Liver (tissue), 8 donors: ENCODE measurements at regions not wholly inside any gene's neighbourhood (a gene's known extent, or its start where the extent isn't known, plus 50 kb on each side); places are given as distances from the start of the nearest gene placed in this dataset.

Experiments used
- DNase-seq: peaks from one replicate; pipeline ENCODE4 v3.0.0-alpha.2; 2017; ENCODE audit warnings: low spot score
- H3K27ac ChIP-seq, 2 donors: one replicate each; pipeline ENCODE4 v1.7.0; 2013; ENCODE audit warnings: inconsistent platforms in 2 of 2, low read length in 2 of 2, control low read depth in 1 of 2, low read depth in 1 of 2, mild to moderate bottlenecking in 1 of 2
- H3K27me3 ChIP-seq, 4 donors: one replicate each; pipeline versions ENCODE4 v1.6.1 to v1.7.0; 2013; ENCODE audit warnings: low read length in 3 of 4, inconsistent platforms in 1 of 4, mild to moderate bottlenecking in 1 of 4, moderate library complexity in 1 of 4; ENCODE audit not compliant: control insufficient read depth in 4 of 4, insufficient read depth in 4 of 4
- H3K36me3 ChIP-seq, 4 donors: one replicate each; pipeline versions ENCODE4 v1.6.1 to v1.7.0; 2013; ENCODE audit warnings: low read length in 3 of 4, mild to moderate bottlenecking in 3 of 4, low read depth in 1 of 4, moderate library complexity in 1 of 4; ENCODE audit not compliant: control insufficient read depth in 4 of 4, insufficient read depth in 3 of 4
- H3K4me1 ChIP-seq, 4 donors: one replicate each; pipeline versions ENCODE4 v1.6.1 to v1.7.0; 2013; ENCODE audit warnings: low read length in 3 of 4, mild to moderate bottlenecking in 3 of 4, moderate library complexity in 1 of 4; ENCODE audit not compliant: control insufficient read depth in 4 of 4, insufficient read depth in 4 of 4
- H3K4me3 ChIP-seq, 3 donors: one replicate each; pipeline versions ENCODE4 v1.6.1 to v1.7.0; 2013; ENCODE audit warnings: low read length in 3 of 3, control low read depth in 1 of 3, low read depth in 1 of 3, mild to moderate bottlenecking in 1 of 3
- H3K9ac ChIP-seq, 2 donors: one replicate each; pipeline ENCODE4 v1.7.0; 2013; ENCODE audit warnings: low read length in 2 of 2, mild to moderate bottlenecking in 2 of 2, moderate library complexity in 2 of 2, control low read depth in 1 of 2, low read depth in 1 of 2
- H3K9me3 ChIP-seq, 4 donors: one replicate each; pipeline versions ENCODE4 v1.6.1 to v1.7.0; 2013; ENCODE audit warnings: low read length in 3 of 4; ENCODE audit not compliant: control insufficient read depth in 4 of 4
- ATF3 ChIP-seq: IDR thresholded peaks from 2 replicates; pipeline ENCODE4 v1.6.1; 2016; ENCODE audit warnings: antibody characterized with exemption
- CTCF ChIP-seq: fragments of 150-350 bp; IDR thresholded peaks from 2 replicates; pipeline ENCODE4 v1.5.1; 2017; ENCODE audit warnings: improper control_type of control experiment, low read depth, low read length; ENCODE audit not compliant: missing input control
- FOXA1 ChIP-seq: IDR thresholded peaks from 2 replicates; pipeline ENCODE4 v1.6.1; 2016; ENCODE audit warnings: antibody characterized with exemption
- FOXA2 ChIP-seq: IDR thresholded peaks from 2 replicates; pipeline ENCODE4 v1.6.1; 2016; ENCODE audit warnings: antibody characterized with exemption
- GABPA ChIP-seq, 2 donors: IDR thresholded peaks in 1 of 2; conservative IDR thresholded peaks in 1 of 2; 2 replicates each; pipeline ENCODE4 v1.6.1; 2016; ENCODE audit warnings: antibody characterized with exemption in 2 of 2, mild to moderate bottlenecking in 1 of 2, moderate library complexity in 1 of 2
- HNF4A ChIP-seq, 2 donors: conservative IDR thresholded peaks; 2 replicates each; pipeline ENCODE4 v1.6.1; 2016; ENCODE audit warnings: antibody characterized with exemption in 2 of 2, mild to moderate bottlenecking in 2 of 2
- JUND ChIP-seq, 2 donors: IDR thresholded peaks; 2 replicates each; pipeline ENCODE4 v1.6.1; 2016; ENCODE audit warnings: antibody characterized with exemption in 2 of 2
- RAD21 ChIP-seq, 2 donors: IDR thresholded peaks; 2 replicates each; pipeline ENCODE4 v1.6.1; 2016; ENCODE audit warnings: antibody characterized with exemption in 2 of 2, mild to moderate bottlenecking in 2 of 2
- REST ChIP-seq: IDR thresholded peaks from 2 replicates; pipeline ENCODE4 v1.6.1; 2016; ENCODE audit warnings: antibody characterized with exemption, mild to moderate bottlenecking
- SP1 ChIP-seq: IDR thresholded peaks from 2 replicates; pipeline ENCODE4 v1.6.1; 2018; ENCODE audit warnings: antibody characterized with exemption, mild to moderate bottlenecking
- TAF1 ChIP-seq: conservative IDR thresholded peaks from 2 replicates; pipeline ENCODE4 v1.6.1; 2016; ENCODE audit warnings: antibody characterized with exemption, mild to moderate bottlenecking
- YY1 ChIP-seq: IDR thresholded peaks from 2 replicates; pipeline ENCODE4 v1.6.1; 2016; ENCODE audit warnings: antibody characterized with exemption, mild to moderate bottlenecking
- WGBS: extraction: QIAGEN DNeasy Blood & Tissue Kit; methylation state at CpG from one replicate; pipeline ENCODE4 v1.1.7; 2013; 5-methylcytosine and 5-hydroxymethylcytosine counted together
- TF ChIP-seq, protein P1 (sequence below): IDR thresholded peaks from 2 replicates; pipeline ENCODE4 v1.6.1; 2016; ENCODE audit warnings: antibody characterized with exemption
- TF ChIP-seq, protein P2 (sequence below): IDR thresholded peaks from 2 replicates; pipeline ENCODE4 v1.6.1; 2016; ENCODE audit warnings: antibody characterized with exemption
- donor health status: healthy.
- donor health status: healthy.
- donor health status: healthy.
- donor health status: healthy.
- donor health status: healthy.

DNA sequence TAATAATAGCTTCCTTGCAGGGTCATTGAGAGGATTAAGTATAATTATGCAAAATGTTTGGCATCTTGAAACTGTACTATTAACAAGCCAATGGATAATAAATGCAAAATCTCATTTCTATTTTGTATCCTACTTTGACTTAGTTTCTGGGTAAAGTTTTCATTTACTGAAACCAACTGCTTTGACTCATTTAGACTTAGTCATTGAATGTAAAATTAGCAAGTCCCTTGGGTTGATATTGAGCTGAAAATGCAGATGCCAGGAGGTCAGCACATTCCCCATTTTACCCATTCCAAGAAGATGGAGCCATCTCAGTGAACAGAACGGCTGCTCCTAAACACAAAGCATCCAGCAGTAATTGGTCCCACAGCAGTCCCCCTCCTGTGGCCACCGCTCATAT, 74.7 kb upstream of the GATB start:
- H3K4me3 ChIP-seq, result no peak overlapping the region
- 82% methylated on average over 2 of the region's 2 CpGs for WGBS
- DNase-seq, result no peak
- H3K9ac ChIP-seq, result no peak overlapping the region
- no peaks in the 10 kb centered on the region for H3K4me1 ChIP-seq
- H3K27ac ChIP-seq, result no peak overlapping the region
- H3K36me3 ChIP-seq, result no peaks in the 10 kb centered on the region
- TF ChIP-seq FOXA2 (no peak), HNF4A (conservative IDR thresholded peaks at IDR 0.05) (no peak), ATF3 (no peak), YY1 (no peak), FOXA1 (no peak), TAF1 (no peak), GABPA (IDR thresholded peaks at IDR 0.05 in 1 of 2, conservative IDR thresholded peaks at IDR 0.05 in 1 of 2) (no peak), JUND (IDR thresholded peaks at IDR 0.05) (no peak), SP1 (no peak)
- TF ChIP-seq, protein P1, sequence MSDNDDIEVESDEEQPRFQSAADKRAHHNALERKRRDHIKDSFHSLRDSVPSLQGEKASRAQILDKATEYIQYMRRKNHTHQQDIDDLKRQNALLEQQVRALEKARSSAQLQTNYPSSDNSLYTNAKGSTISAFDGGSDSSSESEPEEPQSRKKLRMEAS, result no peak
- TF ChIP-seq, protein P2, sequence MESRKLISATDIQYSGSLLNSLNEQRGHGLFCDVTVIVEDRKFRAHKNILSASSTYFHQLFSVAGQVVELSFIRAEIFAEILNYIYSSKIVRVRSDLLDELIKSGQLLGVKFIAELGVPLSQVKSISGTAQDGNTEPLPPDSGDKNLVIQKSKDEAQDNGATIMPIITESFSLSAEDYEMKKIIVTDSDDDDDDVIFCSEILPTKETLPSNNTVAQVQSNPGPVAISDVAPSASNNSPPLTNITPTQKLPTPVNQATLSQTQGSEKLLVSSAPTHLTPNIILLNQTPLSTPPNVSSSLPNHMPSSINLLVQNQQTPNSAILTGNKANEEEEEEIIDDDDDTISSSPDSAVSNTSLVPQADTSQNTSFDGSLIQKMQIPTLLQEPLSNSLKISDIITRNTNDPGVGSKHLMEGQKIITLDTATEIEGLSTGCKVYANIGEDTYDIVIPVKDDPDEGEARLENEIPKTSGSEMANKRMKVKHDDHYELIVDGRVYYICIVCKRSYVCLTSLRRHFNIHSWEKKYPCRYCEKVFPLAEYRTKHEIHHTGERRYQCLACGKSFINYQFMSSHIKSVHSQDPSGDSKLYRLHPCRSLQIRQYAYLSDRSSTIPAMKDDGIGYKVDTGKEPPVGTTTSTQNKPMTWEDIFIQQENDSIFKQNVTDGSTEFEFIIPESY, result no peak
- H3K27me3 ChIP-seq, result no peaks in the 10 kb centered on the region
- H3K9me3 ChIP-seq, result no peaks in the 10 kb centered on the region

- Histone ChIP-seq H3K27ac (no peak overlapping the region), H3K4me3 (no peak overlapping the region), H3K9ac (no peak overlapping the region), H3K27me3 (no peaks in the 10 kb centered on the region), H3K4me1 (no peaks in the 10 kb centered on the region), H3K36me3 (no peaks in the 10 kb centered on the region), H3K9me3 (no peaks in the 10 kb centered on the region)
- TF ChIP-seq, protein P2, result no peak
- TF ChIP-seq FOXA1, result no peak
- TF ChIP-seq CTCF, result no peak
- TF ChIP-seq HNF4A (conservative IDR thresholded peaks at IDR 0.05), result no peak
- no peak for TF ChIP-seq REST
- no peak for TF ChIP-seq ATF3
- no peak for TF ChIP-seq RAD21 (IDR thresholded peaks at IDR 0.05)
- TF ChIP-seq TAF1, result no peak
- TF ChIP-seq, protein P1, result no peak
- DNase-seq, result no peak
These were observed 72.4 kb upstream of the GATB start for GRCh38 chr4:151833174-151833573.
